Spinal cord (tissue), 9 donors: ENCODE measurements at regions not wholly inside any gene's neighbourhood (a gene's known extent, or its start where the extent isn't known, plus 50 kb on each side); places are given as distances from the start of the nearest gene placed in this dataset.

ENCODE experiments used
- DNase-seq, 6 donors: peaks; one replicate each; pipeline versions ENCODE4 v3.0.0 to v3.0.0-alpha.2; 2013 to 2015; ENCODE audit warnings: low spot score in 6 of 6, low read depth in 4 of 6
- H3K27ac ChIP-seq: one replicate; pipeline ENCODE4 v1.5.1; 2013; ENCODE audit warnings: low read depth, low read length, control low read depth
- H3K27me3 ChIP-seq: one replicate; pipeline ENCODE4 v1.6.1; 2013; ENCODE audit warnings: low read length; ENCODE audit not compliant: control insufficient read depth, insufficient read depth
- H3K36me3 ChIP-seq: one replicate; pipeline ENCODE4 v1.6.1; 2013; ENCODE audit warnings: low read length; ENCODE audit not compliant: control insufficient read depth, insufficient read depth
- H3K4me1 ChIP-seq: one replicate; pipeline ENCODE4 v1.6.1; 2013; ENCODE audit warnings: low read length; ENCODE audit not compliant: control insufficient read depth, insufficient read depth
- H3K4me3 ChIP-seq: one replicate; pipeline ENCODE4 v1.5.1; 2013; ENCODE audit warnings: low read depth, low read length, control low read depth
- H3K9me3 ChIP-seq: one replicate; pipeline ENCODE4 v1.6.1; 2013; ENCODE audit warnings: low read length; ENCODE audit not compliant: control insufficient read depth, insufficient read depth
- WGBS: methylation state at CpG from one replicate; pipeline ENCODE4 v1.1.5; 2013; ENCODE audit warnings: missing lambda C conversion rate; ENCODE audit not compliant: insufficient coverage; 5-methylcytosine and 5-hydroxymethylcytosine counted together
- donor health status: healthy.

DNA sequence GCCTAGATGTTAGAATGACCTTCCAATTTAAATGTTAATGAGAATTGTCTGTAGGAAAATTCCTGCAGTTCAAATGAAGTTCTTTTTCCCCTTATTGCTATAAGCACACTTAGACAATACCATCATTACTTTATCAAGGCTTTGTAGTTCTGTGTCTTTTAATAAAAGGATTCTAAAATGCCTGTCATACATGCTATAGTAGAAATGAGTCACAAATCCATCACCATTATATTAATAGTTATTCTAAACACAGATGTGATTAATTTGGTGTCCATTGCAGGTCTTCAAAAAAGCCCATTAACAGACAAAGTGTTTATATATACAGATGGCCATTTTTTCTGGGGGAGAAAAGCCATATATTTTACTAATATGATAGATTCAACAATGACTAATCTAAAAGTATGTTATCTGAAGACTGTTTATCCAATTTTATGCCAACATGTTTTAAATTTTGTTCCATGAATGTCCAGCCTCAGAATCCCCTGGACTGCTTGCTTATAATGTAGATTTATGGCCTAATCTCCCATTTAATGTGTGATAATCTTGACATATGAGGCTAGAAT lies 1678.3 kb upstream of the PCDH20 start:
- no peaks in the 10 kb centered on the region for H3K36me3 ChIP-seq
- H3K27me3 ChIP-seq, result no peaks in the 10 kb centered on the region
- H3K4me3 ChIP-seq, result no peak overlapping the region
- H3K27ac ChIP-seq, result no peak overlapping the region
- H3K9me3 ChIP-seq, result no peaks in the 10 kb centered on the region
- DNase-seq, result no peak
- H3K4me1 ChIP-seq, result no peaks in the 10 kb centered on the region

DNA sequence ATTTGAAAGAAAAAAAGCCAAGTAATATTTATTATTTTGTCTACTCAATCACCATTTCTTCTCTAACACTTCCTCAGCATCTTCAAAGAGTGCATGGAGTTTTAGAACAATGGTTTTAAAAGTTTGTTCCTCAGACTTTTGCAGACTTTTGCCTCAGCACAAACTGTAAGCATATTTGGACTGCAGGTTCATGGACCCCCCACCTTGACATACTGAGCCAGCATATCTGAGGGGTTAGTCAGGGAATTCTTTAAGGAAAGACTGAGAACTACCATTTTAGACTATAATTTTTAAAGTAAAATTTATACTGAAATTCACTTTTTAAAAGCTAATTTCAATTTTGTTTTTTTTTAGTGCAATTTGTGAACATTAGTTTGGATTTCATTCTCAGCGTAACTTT lies 1676.8 kb upstream of the PCDH20 start:
- no peak overlapping the region for H3K27ac ChIP-seq
- no peaks in the 10 kb centered on the region for H3K36me3 ChIP-seq
- no peaks in the 10 kb centered on the region for H3K4me1 ChIP-seq
- H3K27me3 ChIP-seq, result no peaks in the 10 kb centered on the region
- no CpG with 5 or more reads among the region's 1 CpG for WGBS
- no peak for DNase-seq
- H3K9me3 ChIP-seq, result no peaks in the 10 kb centered on the region
- H3K4me3 ChIP-seq, result no peak overlapping the region

DNA sequence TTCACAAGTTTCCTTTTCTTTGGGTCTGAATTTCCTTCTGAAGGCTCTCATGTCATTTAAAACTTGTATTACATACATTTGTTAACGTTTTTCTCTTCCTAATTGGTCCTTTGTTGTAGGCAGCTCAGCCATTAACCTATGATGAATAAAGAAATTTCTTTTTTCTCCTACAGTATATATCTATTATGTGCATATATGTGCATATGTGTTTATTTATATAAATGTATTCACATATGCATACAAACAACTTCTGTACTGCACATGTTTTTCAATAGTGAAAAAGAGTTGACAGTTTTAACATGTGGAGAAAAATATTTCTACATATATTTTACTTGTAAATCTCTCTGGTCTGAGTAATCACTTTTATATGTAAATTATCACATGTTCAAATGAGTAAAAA lies 1674.9 kb upstream of the PCDH20 start:
- Histone ChIP-seq H3K4me3 (no peak overlapping the region), H3K9me3 (no peaks in the 10 kb centered on the region), H3K27ac (no peak overlapping the region), H3K27me3 (no peaks in the 10 kb centered on the region), H3K4me1 (no peaks in the 10 kb centered on the region), H3K36me3 (no peaks in the 10 kb centered on the region)
- WGBS, result no CpG with 5 or more reads among the region's 1 CpG
- no peak for DNase-seq

DNA sequence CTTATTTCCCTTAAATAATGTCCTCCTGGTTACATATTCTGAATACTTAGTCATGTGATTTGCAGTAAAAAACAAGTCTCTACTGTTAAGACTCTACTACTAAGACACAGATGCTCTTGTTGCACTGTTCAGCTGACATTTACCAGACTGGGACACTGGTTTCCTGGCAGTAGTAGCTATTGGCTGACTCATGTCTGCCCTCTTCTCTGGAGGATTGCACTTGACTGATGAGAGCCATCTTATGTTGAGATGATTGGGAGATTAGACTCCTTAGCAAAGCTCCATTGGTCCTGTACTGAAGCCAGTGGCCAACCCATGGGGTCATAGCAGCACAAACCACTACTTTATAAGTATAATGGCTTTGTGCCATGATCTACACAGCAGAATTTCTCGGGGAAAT lies 1672.6 kb upstream of the PCDH20 start:
- Histone ChIP-seq H3K27ac (no peak overlapping the region), H3K27me3 (no peaks in the 10 kb centered on the region), H3K4me1 (no peaks in the 10 kb centered on the region), H3K9me3 (no peaks in the 10 kb centered on the region), H3K36me3 (no peaks in the 10 kb centered on the region), H3K4me3 (no peak overlapping the region)
- peak in 1 of 6 donors; percentile 10 for DNase-seq
- WGBS, result no CpG with 5 or more reads among the region's 1 CpG

DNA sequence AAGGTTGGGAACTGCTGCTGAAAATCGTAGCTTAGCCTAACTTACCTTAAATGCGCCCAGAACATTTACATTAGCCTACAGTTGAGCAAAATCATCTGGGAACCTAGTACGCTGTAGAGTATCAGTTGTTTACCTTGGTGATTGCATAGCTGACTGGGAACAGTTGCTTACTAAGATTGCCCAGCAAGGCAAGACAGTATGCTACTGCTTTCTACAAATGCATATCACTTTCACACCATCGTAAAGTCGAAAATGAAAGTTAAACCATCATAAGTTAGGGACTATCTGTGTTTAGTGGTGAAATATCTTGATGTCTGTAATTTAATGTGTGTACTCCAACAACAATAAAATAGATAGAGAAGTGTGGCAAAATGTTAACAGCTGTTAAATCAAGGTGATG lies 1670.6 kb upstream of the PCDH20 start:
- Histone ChIP-seq H3K4me1 (no peaks in the 10 kb centered on the region), H3K27me3 (no peaks in the 10 kb centered on the region), H3K4me3 (no peak overlapping the region), H3K27ac (no peak overlapping the region), H3K36me3 (no peaks in the 10 kb centered on the region), H3K9me3 (peaks cover 6% of the 10 kb centered on the region)
- no peak for DNase-seq
- WGBS, result 100% methylated on average over 1 of the region's 5 CpGs

DNA sequence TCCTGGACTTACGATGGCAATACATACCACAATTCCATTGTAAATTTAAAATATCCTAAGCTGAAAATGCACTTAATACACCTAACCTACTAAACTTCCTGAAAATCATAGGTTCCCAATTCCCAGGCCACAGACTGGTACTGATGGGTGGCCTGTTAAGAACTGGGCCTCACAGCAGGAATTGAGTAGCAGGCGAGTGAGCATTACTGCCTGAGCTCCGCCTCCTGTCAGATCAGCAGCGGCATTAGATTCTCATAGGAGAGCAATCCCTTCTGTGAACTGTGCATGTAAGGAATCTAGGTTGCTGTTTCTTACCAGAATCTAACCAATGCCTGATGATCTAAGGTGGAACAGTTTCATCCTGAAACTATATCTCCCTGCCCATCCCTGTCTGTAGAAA lies 1670.2 kb upstream of the PCDH20 start:
- 31% methylated on average over 2 of the region's 4 CpGs for WGBS
- no peak for DNase-seq
- Histone ChIP-seq H3K27me3 (no peaks in the 10 kb centered on the region), H3K9me3 (peaks cover 6% of the 10 kb centered on the region), H3K4me3 (no peak overlapping the region), H3K27ac (no peak overlapping the region), H3K4me1 (no peaks in the 10 kb centered on the region), H3K36me3 (no peaks in the 10 kb centered on the region)

DNA sequence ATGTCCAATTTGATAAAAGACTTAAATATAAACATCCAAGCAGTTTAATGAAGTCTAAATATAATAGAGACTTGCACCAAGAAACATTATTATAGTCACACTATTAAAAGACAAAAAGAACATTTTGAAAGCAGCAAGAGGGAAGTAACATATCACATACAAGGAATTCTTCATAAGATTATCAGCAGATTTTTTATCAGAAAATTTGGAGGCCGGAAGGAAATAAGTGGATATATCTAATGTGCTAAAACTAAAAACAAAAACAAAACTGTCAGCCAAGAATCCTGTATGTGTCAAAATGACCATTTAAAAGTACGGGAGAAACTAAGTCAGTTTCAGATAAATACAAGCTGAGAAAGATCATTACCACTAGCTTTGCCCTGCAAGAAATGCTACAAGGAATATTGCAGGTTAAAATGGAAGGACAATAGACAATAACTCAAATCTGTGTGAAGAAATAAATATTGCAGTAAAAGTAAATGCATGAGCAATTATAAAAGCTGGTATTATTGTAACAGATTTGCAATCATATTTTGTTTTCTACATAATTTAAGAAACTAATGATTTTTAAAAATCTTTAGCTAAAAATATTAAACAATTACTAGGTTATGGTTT lies 1665.9 kb upstream of the PCDH20 start:
- Histone ChIP-seq H3K27ac (no peak overlapping the region), H3K27me3 (no peaks in the 10 kb centered on the region), H3K4me1 (no peaks in the 10 kb centered on the region), H3K9me3 (peaks cover 7% of the 10 kb centered on the region), H3K4me3 (no peak overlapping the region), H3K36me3 (no peaks in the 10 kb centered on the region)
- DNase-seq, result no peak
- WGBS, result no CpG with 5 or more reads among the region's 2 CpGs

DNA sequence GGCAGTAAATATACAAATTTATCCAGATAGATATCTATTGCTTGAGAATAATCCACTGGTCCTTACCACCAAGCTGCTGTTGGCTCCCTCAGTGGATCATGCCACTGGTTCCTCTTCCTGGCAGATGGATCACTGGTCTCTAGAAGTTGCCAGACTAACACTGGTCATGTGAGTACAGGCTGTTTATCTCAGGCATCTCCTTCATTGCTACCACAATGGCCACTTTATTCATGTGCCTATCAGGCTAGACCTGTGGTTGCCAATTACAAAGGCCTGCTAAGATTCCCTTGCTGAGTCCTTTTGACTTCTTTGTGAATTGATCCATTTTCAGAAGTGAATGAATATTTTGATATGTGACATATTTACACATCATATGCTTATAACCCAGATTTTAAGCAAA lies 1659.5 kb upstream of the PCDH20 start:
- Histone ChIP-seq H3K27me3 (no peaks in the 10 kb centered on the region), H3K4me1 (no peaks in the 10 kb centered on the region), H3K4me3 (no peak overlapping the region), H3K9me3 (peaks cover 1% of the 10 kb centered on the region), H3K27ac (no peak overlapping the region), H3K36me3 (no peaks in the 10 kb centered on the region)
- DNase-seq, result no peak

DNA sequence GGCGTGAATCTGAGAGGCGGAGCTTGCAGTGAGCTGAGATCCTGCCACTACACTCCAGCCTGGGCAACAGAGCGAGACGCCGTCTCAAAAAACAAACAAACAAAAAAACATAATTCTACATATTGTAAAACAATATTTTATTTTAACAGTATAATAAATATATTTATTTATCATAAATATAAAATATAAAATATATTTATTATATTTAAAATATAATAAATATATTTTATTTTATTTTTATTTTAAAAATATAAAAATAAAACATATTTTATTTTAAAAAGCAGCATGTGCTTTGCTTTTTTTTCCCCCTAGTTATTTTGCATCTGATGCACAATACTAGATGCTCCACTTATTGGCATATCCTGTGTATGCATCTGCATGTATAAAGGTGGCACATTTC lies 1634.6 kb upstream of the PCDH20 start:
- H3K4me3 ChIP-seq, result no peak overlapping the region
- peaks cover 3% of the 10 kb centered on the region for H3K9me3 ChIP-seq
- no peaks in the 10 kb centered on the region for H3K27me3 ChIP-seq
- H3K36me3 ChIP-seq, result no peaks in the 10 kb centered on the region
- no peak for DNase-seq
- no peak overlapping the region for H3K27ac ChIP-seq
- no peaks in the 10 kb centered on the region for H3K4me1 ChIP-seq
- no CpG with 5 or more reads among the region's 5 CpGs for WGBS

DNA sequence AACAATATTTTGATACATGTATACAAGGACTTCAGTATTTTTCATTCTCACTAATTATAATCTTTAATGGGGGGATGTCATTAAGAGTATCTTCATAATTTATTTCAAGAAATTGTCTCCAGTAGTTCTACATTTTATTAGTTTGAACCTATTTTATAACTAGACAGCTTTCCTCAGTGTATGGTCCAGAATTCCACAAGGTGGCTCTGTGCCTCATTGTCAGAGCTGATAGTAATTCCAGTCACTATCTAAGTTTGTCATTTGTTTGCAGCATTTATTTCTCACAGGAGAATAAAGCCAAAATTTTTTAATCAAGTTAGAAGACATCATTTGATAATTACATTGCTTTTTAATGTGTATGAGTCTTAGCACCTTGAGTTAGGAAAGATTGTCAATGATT lies 1633.0 kb upstream of the PCDH20 start:
- Histone ChIP-seq H3K27me3 (no peaks in the 10 kb centered on the region), H3K4me1 (no peaks in the 10 kb centered on the region), H3K9me3 (peaks cover 1% of the 10 kb centered on the region), H3K4me3 (no peak overlapping the region), H3K36me3 (no peaks in the 10 kb centered on the region), H3K27ac (no peak overlapping the region)
- DNase-seq, result peak in 3 of 6 donors; percentile 11 to 79 (median 19)
